Mammary epithelial cell (primary cell): ENCODE measurements at regions not wholly inside any gene's neighbourhood (a gene's known extent, or its start where the extent isn't known, plus 50 kb on each side); places are given as distances from the start of the nearest gene placed in this dataset.

Experiments used
- CTCF ChIP-seq, 2 donors: IDR thresholded peaks in 1 of 2; conservative IDR thresholded peaks in 1 of 2; 2 replicates each; pipeline ENCODE4 v1.5.1; 2011 to 2012; ENCODE audit warnings: inconsistent platforms in 2 of 2, low read length in 2 of 2, mild to moderate bottlenecking in 2 of 2, control low read depth in 1 of 2, low read depth in 1 of 2; ENCODE audit not compliant: insufficient read depth in 1 of 2; ENCODE audit errors: extremely low read depth in 1 of 2
- EZH2 ChIP-seq: IDR thresholded peaks from 2 replicates; pipeline ENCODE4 v1.6.1; 2012; ENCODE audit warnings: low read length, inconsistent platforms, borderline replicate concordance

GRCh38 chr12:67810166-67810565, 161.6 kb downstream of the DYRK2 start:
- TF ChIP-seq EZH2 = no peak
- no peak for TF ChIP-seq CTCF (conservative IDR thresholded peaks at IDR 0.05 in 1 of 2, IDR thresholded peaks at IDR 0.05 in 1 of 2; ENCODE audit: extremely low read depth in 1 of 2, insufficient read depth in 1 of 2, low read depth in 1 of 2, low read length in 2 of 2)
